ENCODE measurements at regions not wholly inside any gene's neighbourhood (a gene's known extent, or its start where the extent isn't known, plus 50 kb on each side); places are given as distances from the start of the nearest gene placed in this dataset.

GRCh38 chr7:131900785-131901287, 344.4 kb upstream of the PODXL start (continued):
- no peak for TF ChIP-seq HMGXB4 (CRISPR knock-in tag; IDR thresholded peaks at IDR 0.05; ENCODE audit: borderline replicate concordance)
- no peak for TF ChIP-seq POLR2AphosphoS2 (conservative IDR thresholded peaks at IDR 0.05; ENCODE audit: low read length)
- no peak for TF ChIP-seq RNF2 (IDR thresholded peaks at IDR 0.05; ENCODE audit: borderline replicate concordance, low read depth)
- TF ChIP-seq FOXS1 (CRISPR knock-in tag; IDR thresholded peaks at IDR 0.05), result no peak
- TF ChIP-seq RARB (CRISPR knock-in tag; IDR thresholded peaks at IDR 0.05), result no peak

DNA sequence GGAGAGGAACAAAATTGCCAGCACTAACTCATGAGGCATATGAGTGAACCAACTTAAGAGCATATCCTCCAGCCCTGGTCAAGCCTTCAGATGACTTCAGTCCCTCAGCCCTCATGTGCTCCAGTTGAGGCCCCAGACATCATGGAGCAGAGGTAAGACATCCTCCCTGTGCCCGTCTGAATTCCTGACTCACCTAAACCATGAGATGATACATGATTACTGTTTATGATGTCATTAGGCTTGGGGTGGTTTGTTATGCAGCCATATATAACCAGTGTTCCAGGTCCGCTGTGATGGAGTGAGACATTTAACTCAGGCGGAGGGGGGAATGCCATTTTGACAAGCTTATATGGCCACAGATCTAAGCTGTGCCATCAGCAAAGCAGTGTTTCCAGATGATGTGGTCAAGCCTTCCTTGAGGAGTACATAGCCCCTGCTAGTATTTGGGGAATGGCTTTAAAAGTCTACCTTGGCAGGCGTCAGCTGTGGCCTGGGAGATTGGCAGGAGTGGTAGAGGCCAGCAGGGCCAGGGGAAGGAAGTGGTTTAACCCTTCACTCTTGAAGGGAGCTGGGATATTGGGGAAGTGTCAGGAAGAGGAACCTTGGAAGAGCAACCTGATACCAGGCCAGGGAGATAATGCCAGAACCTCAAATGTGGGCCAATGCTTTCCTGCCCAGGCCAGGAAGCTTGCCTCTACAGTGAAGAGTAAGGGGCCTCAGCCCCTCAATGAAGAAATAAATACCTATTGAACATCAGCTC, 343.0 kb upstream of the PODXL start:
- Histone ChIP-seq H3K27ac (no peak overlapping the region), H3K9me3 (peaks cover 7% of the 10 kb centered on the region; the same call in 2 of the 3 replicates), H3K4me2 (no peak overlapping the region), H3K4me1 (peaks cover 40% of the 10 kb centered on the region), H3K4me3 (no peak overlapping the region)
- ChIA-PET CTCF (interaction anchor here (1.0 to 1.9 kb wide), 5 partner anchors 8 to 46 kb away, joined by 3 to 6 read pairs (median 5); no protein-coding TSS in a partner anchor), POLR2A (no interaction called here)
- FAIRE-seq (no peak), DNase-seq (ENCODE audit: low read depth in 1 of 2, low spot score in 1 of 2) (no peak), ATAC-seq (no peak)
- 71% methylated on average over 4 of the region's 4 CpGs for WGBS (ENCODE audit: missing lambda C conversion rate)
- TF ChIP-seq NPAS2 (CRISPR knock-in tag; IDR thresholded peaks at IDR 0.05; ENCODE audit: borderline replicate concordance), result no peak
- TF ChIP-seq ZC3H11A (IDR thresholded peaks at IDR 0.05), result no peak
- TF ChIP-seq HES2 (IDR thresholded peaks at IDR 0.05), result no peak
- TF ChIP-seq CBX2 (IDR thresholded peaks at IDR 0.05; ENCODE audit: borderline replicate concordance, low read depth), result no peak
- TF ChIP-seq FOSB (CRISPR knock-in tag; IDR thresholded peaks at IDR 0.05), result no peak

DNA sequence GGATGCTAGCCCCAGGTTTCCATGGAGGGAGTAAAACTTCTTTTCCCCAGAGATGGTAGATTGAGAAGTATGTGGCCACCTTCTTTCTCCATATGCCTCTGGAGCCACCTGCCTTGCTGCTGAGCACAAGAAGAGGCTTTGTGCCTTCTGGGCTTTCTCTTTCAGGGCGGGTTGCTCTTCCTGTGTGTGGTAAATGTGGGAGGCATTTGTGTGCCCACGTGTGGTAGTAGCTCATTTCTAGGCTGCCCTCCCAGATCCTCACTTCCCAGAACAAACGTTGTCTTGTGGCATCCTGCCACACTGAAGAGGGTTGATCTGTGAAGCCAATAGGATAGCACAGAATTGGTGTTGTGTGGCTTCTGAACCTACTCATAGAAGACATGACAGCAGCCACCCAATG, 342.0 kb upstream of the PODXL start:
- ATAC-seq, result no peak
- Histone ChIP-seq H3K9me3 (peaks cover 7% of the 10 kb centered on the region; the same call in 2 of the 3 replicates), H3K4me2 (no peak overlapping the region), H3K4me3 (no peak overlapping the region), H3K27ac (peak overlapping the region in 1 of 2 experiments; percentile 81; a peak in 3 of 6 replicates), H3K4me1 (peaks cover 41% of the 10 kb centered on the region)
- TF ChIP-seq, protein P1, sequence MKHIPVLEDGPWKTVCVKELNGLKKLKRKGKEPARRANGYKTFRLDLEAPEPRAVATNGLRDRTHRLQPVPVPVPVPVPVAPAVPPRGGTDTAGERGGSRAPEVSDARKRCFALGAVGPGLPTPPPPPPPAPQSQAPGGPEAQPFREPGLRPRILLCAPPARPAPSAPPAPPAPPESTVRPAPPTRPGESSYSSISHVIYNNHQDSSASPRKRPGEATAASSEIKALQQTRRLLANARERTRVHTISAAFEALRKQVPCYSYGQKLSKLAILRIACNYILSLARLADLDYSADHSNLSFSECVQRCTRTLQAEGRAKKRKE (CRISPR knock-in tag; IDR thresholded peaks at IDR 0.05; ENCODE audit: low read depth), result no peak
- TF ChIP-seq HDAC2 (IDR thresholded peaks at IDR 0.05) (no peak), FOXS1 (CRISPR knock-in tag; IDR thresholded peaks at IDR 0.05) (no peak), USF2 (IDR thresholded peaks at IDR 0.05) (no peak), EHF (CRISPR knock-in tag; IDR thresholded peaks at IDR 0.05) (no peak), REST (IDR thresholded peaks at IDR 0.05) (no peak), CHD2 (IDR thresholded peaks at IDR 0.05; ENCODE audit: low read length, partially characterized antibody) (no peak), NFE2L2 (conservative IDR thresholded peaks at IDR 0.05; ENCODE audit: low read length) (no peak), FOSL2 (IDR thresholded peaks at IDR 0.05) (no peak), FOSL2 (CRISPR knock-in tag; IDR thresholded peaks at IDR 0.05) (no peak), ZNF302 (CRISPR knock-in tag; IDR thresholded peaks at IDR 0.05) (no peak), ZC3H11A (IDR thresholded peaks at IDR 0.05) (no peak), PHF8 (IDR thresholded peaks at IDR 0.05; ENCODE audit: borderline replicate concordance, low read depth) (no peak), HOXB5 (CRISPR knock-in tag; IDR thresholded peaks at IDR 0.05) (no peak)
- POLR2A ChIA-PET, result no interaction called here
- CTCF ChIA-PET, result interaction anchor here (1.4 to 2.6 kb wide), 3 partner anchors 14 to 41 kb away, joined by 3 to 12 read pairs (median 4); no protein-coding TSS in a partner anchor
- no peak for FAIRE-seq
- DNase-seq (ENCODE audit: low read depth in 1 of 2, low spot score in 1 of 2), result no peak
- whole genome bisulfite sequencing (ENCODE audit: missing lambda C conversion rate), result 20% methylated on average over 3 of the region's 3 CpGs

Measured in A549 (cell line).